WTC11 (cell line): ENCODE measurements at regions not wholly inside any gene's neighbourhood (a gene's known extent, or its start where the extent isn't known, plus 50 kb on each side); places are given as distances from the start of the nearest gene placed in this dataset.

Source experiments
- ATAC-seq: fragments of 200-7000 bp; cut with Tn5 transposase; 2 replicates; pipeline ENCODE4 v1.10.0; 2021; ENCODE audit warnings: mild to moderate bottlenecking, moderate library complexity
- CTCF ChIA-PET: fragments of 300-600 bp; sonication (Branson Sonifier 250); formaldehyde crosslinking; loops from one replicate; lab custom pipeline; 2021; ENCODE audit warnings: antibody characterized with exemption; lab: Charles Lee
- POLR2A ChIA-PET: fragments of 350-600 bp; sonication (Branson Sonifier 250); formaldehyde crosslinking; loops from one replicate; lab custom pipeline; 2021; ENCODE audit warnings: antibody characterized with exemption; lab: Charles Lee
- DNase-seq: peaks from one replicate; pipeline ENCODE4 v3.0.0; 2021; ENCODE audit warnings: low spot score
- H3K27ac Mint-ChIP-seq: 2 replicates; pipeline ENCODE4 v1.8.0; 2021; ENCODE audit warnings: mixed read lengths
- H3K27me3 Mint-ChIP-seq: 2 replicates; pipeline ENCODE4 v1.8.0; 2021; ENCODE audit warnings: low read depth, mild to moderate bottlenecking, moderate library complexity, mixed read lengths
- H3K36me3 Mint-ChIP-seq: 2 replicates; pipeline ENCODE4 v1.8.0; 2021; ENCODE audit warnings: mixed read lengths
- H3K4me1 Mint-ChIP-seq: 2 replicates; pipeline ENCODE4 v1.8.0; 2022; ENCODE audit warnings: mixed read lengths
- H3K4me3 Mint-ChIP-seq: 2 replicates; pipeline ENCODE4 v1.8.0; 2021; ENCODE audit warnings: mild to moderate bottlenecking, moderate library complexity, mixed read lengths
- H3K9me3 Mint-ChIP-seq: 2 replicates; pipeline ENCODE4 v1.8.0; 2021; ENCODE audit warnings: mixed read lengths
- ATF3 ChIP-seq: sonication (generic); formaldehyde crosslinking; conservative IDR thresholded peaks from 2 replicates; pipeline ENCODE4 v1.8.1; 2022; ENCODE audit warnings: mild to moderate bottlenecking, missing genetic modification reagents
- E2F5 ChIP-seq: sonication (generic); formaldehyde crosslinking; IDR thresholded peaks from 2 replicates; pipeline ENCODE4 v1.8.1; 2022; ENCODE audit warnings: mild to moderate bottlenecking, moderate library complexity, missing genetic modification reagents
- ESRRA ChIP-seq: sonication (generic); formaldehyde crosslinking; IDR thresholded peaks from 2 replicates; pipeline ENCODE4 v1.8.1; 2022; ENCODE audit warnings: mild to moderate bottlenecking, missing genetic modification reagents, borderline replicate concordance
- FOXK1 ChIP-seq: sonication (generic); formaldehyde crosslinking; IDR thresholded peaks from 2 replicates; pipeline ENCODE4 v1.8.0; 2022; ENCODE audit warnings: mild to moderate bottlenecking, moderate library complexity, missing genetic modification reagents
- FOXP1 ChIP-seq: sonication (generic); formaldehyde crosslinking; IDR thresholded peaks from 2 replicates; pipeline ENCODE4 v1.8.0; 2022; ENCODE audit warnings: missing genetic modification reagents, mild to moderate bottlenecking, moderate library complexity, borderline replicate concordance
- GABPB1 ChIP-seq: sonication (generic); formaldehyde crosslinking; IDR thresholded peaks from 2 replicates; pipeline ENCODE4 v1.8.1; 2023; ENCODE audit warnings: mild to moderate bottlenecking, missing genetic modification reagents
- GTF2I ChIP-seq: fragments of 250-450 bp; sonication (Bioruptor Pico); conservative IDR thresholded peaks from 2 replicates; pipeline ENCODE4 v1.4.0; 2021; ENCODE audit warnings: mild to moderate bottlenecking
- HMGA2 ChIP-seq: fragments of 250-450 bp; sonication (Bioruptor Pico); IDR thresholded peaks from 2 replicates; pipeline ENCODE4 v1.4.0; 2021; ENCODE audit warnings: mild to moderate bottlenecking, moderate library complexity
- JAZF1 ChIP-seq: fragments of 250-450 bp; sonication (Bioruptor Pico); IDR thresholded peaks from 2 replicates; pipeline ENCODE4 v1.9.0; 2021; ENCODE audit warnings: moderate library complexity, mild to moderate bottlenecking, inconsistent platforms
- KAT7 ChIP-seq: sonication (generic); formaldehyde crosslinking; IDR thresholded peaks from 2 replicates; pipeline ENCODE4 v1.8.1; 2023; ENCODE audit warnings: missing genetic modification reagents, mild to moderate bottlenecking, borderline replicate concordance
- MAX ChIP-seq: sonication (generic); formaldehyde crosslinking; IDR thresholded peaks from 2 replicates; pipeline ENCODE4 v1.8.0; 2022; ENCODE audit warnings: mild to moderate bottlenecking, missing genetic modification reagents
- MXD4 ChIP-seq: fragments of 250-450 bp; sonication (Bioruptor Pico); IDR thresholded peaks from 2 replicates; pipeline ENCODE4 v1.8.0; 2021; ENCODE audit warnings: mild to moderate bottlenecking, moderate library complexity, borderline replicate concordance
- NFE2L1 ChIP-seq: sonication (generic); formaldehyde crosslinking; IDR thresholded peaks from 2 replicates; pipeline ENCODE4 v1.8.1; 2023; ENCODE audit warnings: missing genetic modification reagents
- NR1H2 ChIP-seq: sonication (generic); formaldehyde crosslinking; IDR thresholded peaks from 2 replicates; pipeline ENCODE4 v1.9.0; 2021; ENCODE audit warnings: mild to moderate bottlenecking, moderate library complexity, missing genetic modification reagents
- NR3C1 ChIP-seq: sonication (generic); formaldehyde crosslinking; conservative IDR thresholded peaks from 2 replicates; pipeline ENCODE4 v1.8.1; 2023; ENCODE audit warnings: low read depth, mild to moderate bottlenecking, missing genetic modification reagents
- PRDM15 ChIP-seq: sonication (generic); formaldehyde crosslinking; IDR thresholded peaks from 2 replicates; pipeline ENCODE4 v1.8.0; 2022; ENCODE audit warnings: missing genetic modification reagents
- RELA ChIP-seq: sonication (generic); formaldehyde crosslinking; IDR thresholded peaks from 2 replicates; pipeline ENCODE4 v1.8.1; 2022; ENCODE audit warnings: missing genetic modification reagents, mild to moderate bottlenecking, borderline replicate concordance
- TCF7 ChIP-seq: sonication (generic); formaldehyde crosslinking; IDR thresholded peaks from 2 replicates; pipeline ENCODE4 v1.8.0; 2022; ENCODE audit warnings: mild to moderate bottlenecking, low read depth, missing genetic modification reagents, moderate library complexity
- TEAD4 ChIP-seq: sonication (generic); formaldehyde crosslinking; IDR thresholded peaks from 2 replicates; pipeline ENCODE4 v1.8.0; 2022; ENCODE audit warnings: mild to moderate bottlenecking, missing genetic modification reagents
- USF1 ChIP-seq: sonication (generic); formaldehyde crosslinking; IDR thresholded peaks from 2 replicates; pipeline ENCODE4 v1.8.0; 2022; ENCODE audit warnings: mild to moderate bottlenecking, missing genetic modification reagents
- USF2 ChIP-seq: sonication (generic); formaldehyde crosslinking; IDR thresholded peaks from 2 replicates; pipeline ENCODE4 v1.8.1; 2023; ENCODE audit warnings: mild to moderate bottlenecking, missing genetic modification reagents, moderate library complexity
- ZBTB43 ChIP-seq: sonication (generic); formaldehyde crosslinking; IDR thresholded peaks from 2 replicates; pipeline ENCODE4 v1.8.1; 2023; ENCODE audit warnings: mild to moderate bottlenecking, missing genetic modification reagents
- ZNF121 ChIP-seq: sonication (generic); formaldehyde crosslinking; IDR thresholded peaks from 2 replicates; pipeline ENCODE4 v1.8.0; 2023; ENCODE audit warnings: missing genetic modification reagents
- ZNF317 ChIP-seq: sonication (generic); formaldehyde crosslinking; IDR thresholded peaks from 2 replicates; pipeline ENCODE4 v1.8.1; 2023; ENCODE audit warnings: low read depth, mild to moderate bottlenecking, moderate library complexity, missing genetic modification reagents, borderline replicate concordance
- ZNF396 ChIP-seq: fragments of 250-450 bp; sonication (Bioruptor Pico); IDR thresholded peaks from 2 replicates; pipeline ENCODE4 v1.8.0; 2021; ENCODE audit warnings: mild to moderate bottlenecking, moderate library complexity, borderline replicate concordance

- H3K36me3 Mint-ChIP-seq: no peaks in the 10 kb centered on the region
- DNase-seq (no peak), ATAC-seq (no peak)
- ChIA-PET POLR2A (no interaction called here), CTCF (interaction anchor here (0.8 to 1.6 kb wide), 6 partner anchors 9 to 252 kb away, joined by 3 to 15 read pairs (median 4); no protein-coding TSS in a partner anchor)
- H3K27me3 Mint-ChIP-seq: peaks cover 4% of the 10 kb centered on the region; the same call in 1 of the 2 replicates
- no peak for TF ChIP-seq FOXP1 (CRISPR knock-in tag)
- no peak for TF ChIP-seq MXD4 (CRISPR knock-in tag)
- no peak for TF ChIP-seq ZNF396 (CRISPR knock-in tag)
- TF ChIP-seq ESRRA (CRISPR knock-in tag): no peak
- no peak for TF ChIP-seq ZNF317 (CRISPR knock-in tag)
- no peak for TF ChIP-seq ZBTB43 (CRISPR knock-in tag)
- no peak for TF ChIP-seq NFE2L1 (CRISPR knock-in tag)
- TF ChIP-seq FOXK1 (CRISPR knock-in tag): no peak
- no peak overlapping the region for H3K27ac Mint-ChIP-seq
- no peaks in the 10 kb centered on the region for H3K4me1 Mint-ChIP-seq
- no peak overlapping the region for H3K4me3 Mint-ChIP-seq
- no peaks in the 10 kb centered on the region for H3K9me3 Mint-ChIP-seq
Measured at GRCh38 chr10:47059606-47060311, 148.5 kb downstream of the PTPN20 start.

GRCh38 chr10:47060356-47060755, 149.1 kb downstream of the PTPN20 start:
- DNase-seq (no peak), ATAC-seq (no peak)
- Mint-ChIP-seq H3K9me3 (no peaks in the 10 kb centered on the region), H3K4me3 (no peak overlapping the region), H3K4me1 (no peaks in the 10 kb centered on the region), H3K27ac (no peak overlapping the region), H3K27me3 (peaks cover 4% of the 10 kb centered on the region; the same call in 1 of the 2 replicates), H3K36me3 (no peaks in the 10 kb centered on the region)
- CTCF ChIA-PET: interaction anchor here (0.8 to 1.6 kb wide), 5 partner anchors 10 to 252 kb away, joined by 3 to 15 read pairs (median 4); no protein-coding TSS in a partner anchor
- POLR2A ChIA-PET: no interaction called here
- no peak for TF ChIP-seq GTF2I (CRISPR knock-in tag)
- TF ChIP-seq KAT7: no peak
- TF ChIP-seq MAX: no peak
- no peak for TF ChIP-seq GABPB1 (CRISPR knock-in tag)
- no peak for TF ChIP-seq HMGA2 (CRISPR knock-in tag)
- TF ChIP-seq ZNF121 (CRISPR knock-in tag): no peak
- TF ChIP-seq PRDM15: no peak
- TF ChIP-seq USF2 (CRISPR knock-in tag): no peak
- no peak for TF ChIP-seq ATF3
- no peak for TF ChIP-seq USF1
- TF ChIP-seq TEAD4 (CRISPR knock-in tag): no peak
- no peak for TF ChIP-seq E2F5 (CRISPR knock-in tag)
- TF ChIP-seq JAZF1 (CRISPR knock-in tag): no peak
- no peak for TF ChIP-seq NR3C1 (CRISPR knock-in tag)
- TF ChIP-seq NR1H2: no peak
- no peak for TF ChIP-seq RELA (CRISPR knock-in tag)
- TF ChIP-seq FOXP1 (CRISPR knock-in tag): no peak
- no peak for TF ChIP-seq TCF7
